ENCODE measurements at regions not wholly inside any gene's neighbourhood (a gene's known extent, or its start where the extent isn't known, plus 50 kb on each side); places are given as distances from the start of the nearest gene placed in this dataset.

DNA sequence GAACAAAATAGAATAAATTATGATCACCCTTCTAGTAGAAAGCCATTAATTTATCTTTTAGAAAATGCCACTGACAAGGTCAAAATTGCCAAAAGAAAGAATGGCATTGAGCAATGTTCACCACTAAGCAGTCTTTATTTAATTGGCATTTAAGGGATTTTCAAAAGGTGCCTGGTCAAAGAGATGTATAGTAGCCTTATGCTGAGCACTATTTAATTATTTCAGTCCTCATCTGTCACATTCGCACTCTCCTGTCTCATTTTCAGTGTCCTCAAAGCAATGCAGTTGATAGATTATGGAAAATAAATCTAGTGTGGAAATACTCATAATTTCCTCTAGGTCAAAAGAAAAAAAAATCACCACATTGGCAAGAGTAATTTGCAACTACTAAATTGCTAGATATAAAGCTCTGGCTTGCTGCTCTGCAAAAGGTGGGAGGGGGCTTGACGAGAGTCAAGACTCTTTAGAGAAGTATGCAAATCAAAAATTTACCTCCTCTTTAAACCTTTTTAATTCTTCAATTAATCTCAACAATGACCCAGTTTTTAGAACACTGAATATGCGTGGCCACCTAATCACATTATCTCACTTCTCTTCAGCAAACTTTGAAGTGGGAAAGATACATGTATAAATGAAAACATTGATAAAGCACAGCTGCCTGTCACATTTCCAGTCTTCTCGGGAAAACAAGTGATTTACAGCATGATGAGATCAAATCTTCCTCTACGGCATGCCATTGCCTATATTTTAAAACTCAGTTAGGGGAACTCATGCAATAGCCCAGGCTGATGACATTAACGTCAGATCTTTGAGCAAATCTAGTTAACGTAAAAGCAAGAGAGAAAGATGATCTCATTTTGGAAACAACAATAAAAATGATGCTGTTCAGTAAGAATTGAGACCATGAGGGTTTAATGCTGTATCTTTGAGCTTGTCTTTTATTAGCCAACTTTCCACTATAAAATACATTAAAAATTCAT, 373.1 kb upstream of the DCN start:
- H3K4me1 ChIP-seq, result no peaks in the 10 kb centered on the region
- no peak for ATAC-seq
- no peaks in the 10 kb centered on the region for H3K36me3 ChIP-seq
- TF ChIP-seq POLR2AphosphoS5 (IDR thresholded peaks at IDR 0.05) (no peak), EP300 (IDR thresholded peaks at IDR 0.05) (no peak), POLR2A (IDR thresholded peaks at IDR 0.05) (no peak)
- TF ChIP-seq, protein P1, sequence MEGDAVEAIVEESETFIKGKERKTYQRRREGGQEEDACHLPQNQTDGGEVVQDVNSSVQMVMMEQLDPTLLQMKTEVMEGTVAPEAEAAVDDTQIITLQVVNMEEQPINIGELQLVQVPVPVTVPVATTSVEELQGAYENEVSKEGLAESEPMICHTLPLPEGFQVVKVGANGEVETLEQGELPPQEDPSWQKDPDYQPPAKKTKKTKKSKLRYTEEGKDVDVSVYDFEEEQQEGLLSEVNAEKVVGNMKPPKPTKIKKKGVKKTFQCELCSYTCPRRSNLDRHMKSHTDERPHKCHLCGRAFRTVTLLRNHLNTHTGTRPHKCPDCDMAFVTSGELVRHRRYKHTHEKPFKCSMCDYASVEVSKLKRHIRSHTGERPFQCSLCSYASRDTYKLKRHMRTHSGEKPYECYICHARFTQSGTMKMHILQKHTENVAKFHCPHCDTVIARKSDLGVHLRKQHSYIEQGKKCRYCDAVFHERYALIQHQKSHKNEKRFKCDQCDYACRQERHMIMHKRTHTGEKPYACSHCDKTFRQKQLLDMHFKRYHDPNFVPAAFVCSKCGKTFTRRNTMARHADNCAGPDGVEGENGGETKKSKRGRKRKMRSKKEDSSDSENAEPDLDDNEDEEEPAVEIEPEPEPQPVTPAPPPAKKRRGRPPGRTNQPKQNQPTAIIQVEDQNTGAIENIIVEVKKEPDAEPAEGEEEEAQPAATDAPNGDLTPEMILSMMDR (IDR thresholded peaks at IDR 0.05), result no peak
- no peak overlapping the region for H3K4me3 ChIP-seq
- no peak overlapping the region for H3K27ac ChIP-seq
- WGBS, 2 donors (ENCODE audit: low coverage in 1 of 2), result 42 to 69% methylated on average over 7 of the region's 7 CpGs
- H3K9me3 ChIP-seq, result peaks cover 0 to 7% (median 0%) of the 10 kb centered on the region in 3 donors
- H3K27me3 ChIP-seq, result no peaks in the 10 kb centered on the region

DNA sequence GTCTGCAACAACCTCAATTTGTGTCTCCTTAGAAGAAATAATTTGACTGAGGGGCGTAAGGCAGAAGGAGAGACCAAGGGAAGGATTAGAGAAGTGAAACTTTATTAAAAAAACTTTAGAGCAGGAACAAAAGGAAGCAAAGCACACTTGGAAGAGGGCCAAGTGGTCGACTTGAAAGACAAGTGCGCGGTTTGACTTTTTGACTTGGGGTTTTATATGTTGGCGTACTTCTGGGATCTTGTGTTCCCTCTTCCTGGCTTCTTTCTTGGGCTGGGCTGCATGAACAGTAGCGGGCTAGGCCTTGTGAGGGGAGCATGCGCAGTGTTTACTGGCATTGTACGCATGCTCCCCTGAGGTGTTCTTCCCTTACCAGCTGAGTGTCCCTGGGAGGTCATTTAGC, 369.3 kb upstream of the DCN start:
- no peak for ATAC-seq
- no peak overlapping the region for H3K27ac ChIP-seq
- WGBS, 2 donors (ENCODE audit: low coverage in 1 of 2), result 80 to 90% methylated on average over 1 to 8 of the region's 8 CpGs
- no peak overlapping the region for H3K4me3 ChIP-seq
- H3K27me3 ChIP-seq, result no peaks in the 10 kb centered on the region
- no peak for TF ChIP-seq EP300 (IDR thresholded peaks at IDR 0.05)
- no peak for TF ChIP-seq POLR2AphosphoS5 (IDR thresholded peaks at IDR 0.05)
- no peak for TF ChIP-seq POLR2A (IDR thresholded peaks at IDR 0.05)
- TF ChIP-seq, protein P1 (IDR thresholded peaks at IDR 0.05), result no peak
- no peaks in the 10 kb centered on the region for H3K36me3 ChIP-seq
- H3K4me1 ChIP-seq, result no peaks in the 10 kb centered on the region
- H3K9me3 ChIP-seq, result no peaks in the 10 kb centered on the region

DNA sequence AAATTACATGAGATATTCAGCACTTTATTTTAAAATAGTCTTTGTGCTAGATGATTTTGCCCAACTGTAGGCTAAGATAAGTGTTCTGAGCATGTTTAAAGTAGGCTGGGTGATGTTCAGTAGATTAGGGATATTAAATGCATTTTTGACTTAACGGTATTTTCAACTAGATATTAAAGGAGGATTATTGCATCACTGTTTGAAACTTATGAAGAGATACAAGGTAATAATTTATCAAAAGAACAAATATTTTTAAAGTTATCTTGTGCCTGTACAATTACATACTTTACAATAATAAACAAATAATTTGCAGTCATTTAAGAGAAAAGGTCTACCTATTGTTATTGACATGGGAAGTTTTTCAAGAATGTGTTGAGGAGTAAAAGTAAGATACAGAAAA, 368.6 kb upstream of the DCN start:
- no peaks in the 10 kb centered on the region for H3K27me3 ChIP-seq
- no peaks in the 10 kb centered on the region for H3K4me1 ChIP-seq
- no peak overlapping the region for H3K27ac ChIP-seq
- no peak for ATAC-seq
- WGBS, 2 donors (ENCODE audit: low coverage in 1 of 2), result 79 to 100% methylated on average over 1 of the region's 1 CpG
- no peak overlapping the region for H3K4me3 ChIP-seq
- peaks cover 0 to 5% (median 0%) of the 10 kb centered on the region in 3 donors for H3K9me3 ChIP-seq
- TF ChIP-seq POLR2A (IDR thresholded peaks at IDR 0.05) (no peak), EP300 (IDR thresholded peaks at IDR 0.05) (no peak), POLR2AphosphoS5 (IDR thresholded peaks at IDR 0.05) (no peak)
- TF ChIP-seq, protein P1 (IDR thresholded peaks at IDR 0.05), result no peak
- no peaks in the 10 kb centered on the region for H3K36me3 ChIP-seq

DNA sequence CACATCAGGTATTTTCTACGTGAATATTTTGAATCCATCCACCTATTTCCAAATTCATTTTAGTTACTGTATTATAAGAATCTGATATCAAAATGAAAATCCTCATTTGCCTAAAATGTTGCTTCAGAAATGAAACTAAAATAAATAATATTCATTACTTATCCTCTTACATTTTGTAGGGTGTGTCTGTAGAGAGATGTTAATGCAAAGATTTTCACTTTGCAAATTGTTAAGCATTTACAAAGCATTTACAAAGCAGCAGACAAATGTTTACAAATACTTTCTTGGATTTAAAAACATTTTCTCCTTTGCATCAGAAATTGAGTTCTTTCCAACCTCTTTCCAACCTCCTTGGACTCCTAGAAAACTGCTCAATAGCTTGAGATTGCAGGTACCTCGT, 360.0 kb upstream of the DCN start:
- H3K27me3 ChIP-seq, result no peaks in the 10 kb centered on the region
- 87 to 98% methylated on average over 2 of the region's 2 CpGs for WGBS, 2 donors (ENCODE audit: low coverage in 1 of 2)
- TF ChIP-seq POLR2A (IDR thresholded peaks at IDR 0.05) (no peak), POLR2AphosphoS5 (IDR thresholded peaks at IDR 0.05) (no peak), EP300 (IDR thresholded peaks at IDR 0.05) (no peak)
- TF ChIP-seq, protein P1 (IDR thresholded peaks at IDR 0.05), result no peak
- H3K9me3 ChIP-seq, result peaks cover 0 to 7% (median 0%) of the 10 kb centered on the region in 3 donors
- no peak for ATAC-seq
- no peaks in the 10 kb centered on the region for H3K4me1 ChIP-seq
- H3K36me3 ChIP-seq, result no peaks in the 10 kb centered on the region
- no peak overlapping the region for H3K27ac ChIP-seq
- H3K4me3 ChIP-seq, result no peak overlapping the region

DNA sequence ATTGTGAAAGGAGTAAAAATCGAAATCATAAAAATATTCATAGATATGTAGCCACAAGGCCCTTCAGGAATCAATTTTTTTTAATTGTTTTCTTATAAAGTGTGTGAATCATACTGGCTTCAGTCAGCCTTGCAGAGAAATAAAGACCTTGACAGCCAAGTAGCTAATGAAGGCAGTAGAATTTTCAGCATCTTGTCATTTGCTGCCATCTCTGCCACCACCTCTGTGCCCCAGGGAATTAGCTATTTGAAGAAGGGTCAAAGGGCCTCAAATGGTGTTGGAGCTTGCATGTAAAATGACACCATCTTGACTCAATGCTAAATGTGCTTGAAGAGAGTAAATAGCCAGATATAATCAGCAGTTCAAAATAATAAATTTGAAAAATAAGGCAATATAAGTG, 359.4 kb upstream of the DCN start:
- Histone ChIP-seq H3K4me3 (no peak overlapping the region), H3K9me3 (peaks cover 0 to 7% (median 0%) of the 10 kb centered on the region in 3 donors), H3K27ac (no peak overlapping the region), H3K4me1 (no peaks in the 10 kb centered on the region), H3K36me3 (no peaks in the 10 kb centered on the region), H3K27me3 (no peaks in the 10 kb centered on the region)
- ATAC-seq, result no peak
- no peak for TF ChIP-seq POLR2A (IDR thresholded peaks at IDR 0.05)
- TF ChIP-seq POLR2AphosphoS5 (IDR thresholded peaks at IDR 0.05), result no peak
- TF ChIP-seq EP300 (IDR thresholded peaks at IDR 0.05), result no peak
- TF ChIP-seq, protein P1 (IDR thresholded peaks at IDR 0.05), result no peak
- 89 to 100% methylated on average over 1 of the region's 1 CpG for WGBS, 2 donors (ENCODE audit: low coverage in 1 of 2)
